Skeletal muscle satellite cell (primary cell): ENCODE measurements at regions not wholly inside any gene's neighbourhood (a gene's known extent, or its start where the extent isn't known, plus 50 kb on each side); places are given as distances from the start of the nearest gene placed in this dataset.

ENCODE experiments used
- H3K27me3 ChIP-seq: 2 replicates; pipeline ENCODE4 v1.7.0; 2013; ENCODE audit warnings: low read length; ENCODE audit not compliant: control insufficient read depth, insufficient read depth
- H3K36me3 ChIP-seq: 2 replicates; pipeline ENCODE4 v1.7.0; 2013; ENCODE audit warnings: mild to moderate bottlenecking, control low read depth, low read length; ENCODE audit not compliant: insufficient read depth
- H3K4me1 ChIP-seq: 2 replicates; pipeline ENCODE4 v1.7.0; 2013; ENCODE audit warnings: low read length; ENCODE audit not compliant: control insufficient read depth, insufficient read depth
- H3K4me2 ChIP-seq: 2 replicates; pipeline ENCODE4 v1.7.0; 2013; ENCODE audit warnings: mild to moderate bottlenecking, low read length
- H3K4me3 ChIP-seq: 2 replicates; pipeline ENCODE4 v1.7.0; 2013; ENCODE audit warnings: low read length
- H3K9ac ChIP-seq: 2 replicates; pipeline ENCODE4 v1.7.0; 2013; ENCODE audit warnings: mild to moderate bottlenecking, low read depth, low read length, moderate library complexity
- H3K9me3 ChIP-seq: replicated peaks from 2 replicates; pipeline ENCODE4 v1.7.0; 2013; ENCODE audit warnings: mild to moderate bottlenecking, control low read depth, low read length

DNA sequence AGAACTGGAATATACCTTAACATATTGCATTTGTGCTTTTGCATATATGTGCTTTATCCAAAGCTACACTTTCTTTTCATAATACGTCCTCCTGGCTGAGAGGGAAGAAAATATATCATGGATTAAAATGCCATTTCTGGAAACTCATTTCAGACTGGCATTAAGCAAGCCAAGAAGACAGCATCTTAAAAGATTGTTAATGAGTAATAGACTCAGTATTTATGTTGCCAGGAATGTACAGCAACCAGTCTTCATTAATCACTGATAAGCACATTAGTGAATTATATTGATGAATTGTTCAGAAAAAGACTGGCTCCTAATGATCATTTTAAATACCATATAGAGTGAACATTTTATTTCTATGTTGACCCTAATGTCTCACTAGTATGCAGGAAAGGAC is 134.9 kb upstream of the IFNG-AS1 start:
- Histone ChIP-seq H3K9me3 (no peaks in the 10 kb centered on the region), H3K4me3 (no peak overlapping the region), H3K27me3 (no peaks in the 10 kb centered on the region), H3K4me2 (no peak overlapping the region), H3K36me3 (no peaks in the 10 kb centered on the region), H3K9ac (no peak overlapping the region), H3K4me1 (no peaks in the 10 kb centered on the region)

DNA sequence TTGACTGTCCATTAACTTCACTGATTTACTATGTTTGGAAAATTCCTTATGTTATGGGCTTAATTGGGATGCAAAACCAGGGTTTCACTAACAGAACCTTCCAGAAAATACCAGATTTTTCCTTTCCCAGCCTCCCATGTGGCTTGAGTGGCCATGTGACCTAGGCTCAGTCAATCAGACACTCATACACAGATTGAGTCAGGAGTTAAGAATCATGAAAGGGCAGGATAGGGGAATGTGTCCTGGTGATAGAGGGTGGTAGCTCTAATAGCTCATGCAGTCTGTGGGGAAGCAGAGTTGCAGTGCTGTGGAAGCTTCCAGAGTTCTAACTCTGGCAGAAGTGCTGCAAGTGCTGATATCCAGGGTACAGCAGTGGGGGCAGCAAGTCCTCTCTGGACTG is 134.1 kb upstream of the IFNG-AS1 start:
- no peak overlapping the region for H3K9ac ChIP-seq
- no peak overlapping the region for H3K4me2 ChIP-seq
- H3K36me3 ChIP-seq, result no peaks in the 10 kb centered on the region
- H3K27me3 ChIP-seq, result no peaks in the 10 kb centered on the region
- H3K9me3 ChIP-seq, result no peaks in the 10 kb centered on the region
- H3K4me1 ChIP-seq, result no peaks in the 10 kb centered on the region
- H3K4me3 ChIP-seq, result no peak overlapping the region

DNA sequence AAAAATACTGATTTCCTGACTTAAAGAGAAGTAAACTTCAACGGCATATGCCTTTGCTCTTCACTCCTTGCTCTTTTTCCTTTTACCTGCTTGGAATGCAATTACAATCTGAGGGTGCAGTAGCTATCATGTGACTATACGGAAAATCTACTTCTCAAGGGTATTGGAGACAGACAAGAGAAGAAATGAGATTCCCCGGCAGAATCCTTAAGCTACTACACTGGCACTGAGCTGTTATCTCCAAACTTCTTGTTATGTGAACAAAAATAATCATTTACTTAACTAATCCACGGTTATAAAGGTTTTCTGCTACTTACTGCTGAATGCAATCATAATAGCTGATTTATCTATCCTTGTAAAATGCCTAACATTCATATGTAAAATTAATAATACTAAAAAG is 118.0 kb upstream of the IFNG-AS1 start:
- H3K36me3 ChIP-seq, result no peaks in the 10 kb centered on the region
- no peaks in the 10 kb centered on the region for H3K4me1 ChIP-seq
- no peak overlapping the region for H3K9ac ChIP-seq
- H3K27me3 ChIP-seq, result no peaks in the 10 kb centered on the region
- no peak overlapping the region for H3K4me2 ChIP-seq
- no peaks in the 10 kb centered on the region for H3K9me3 ChIP-seq
- H3K4me3 ChIP-seq, result no peak overlapping the region

DNA sequence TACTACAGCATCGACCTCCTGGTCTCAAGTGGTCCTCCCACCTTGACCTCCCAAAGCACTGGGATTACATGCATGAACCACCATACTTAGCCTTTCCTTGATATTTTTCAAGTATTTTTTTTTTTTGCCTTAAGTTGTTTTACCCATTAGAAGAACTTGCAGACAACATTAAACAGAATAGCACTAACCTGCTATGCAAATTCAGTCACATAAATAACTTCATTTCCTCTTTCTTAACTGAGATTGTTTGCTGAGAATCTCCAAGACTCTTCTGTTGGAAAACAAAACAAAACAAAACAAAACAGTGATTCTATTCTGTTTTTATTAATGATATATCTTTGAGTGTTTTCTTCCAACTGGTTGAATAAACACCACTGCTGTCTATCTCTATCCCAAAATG is 115.9 kb upstream of the IFNG-AS1 start:
- H3K9me3 ChIP-seq, result no peaks in the 10 kb centered on the region
- no peaks in the 10 kb centered on the region for H3K27me3 ChIP-seq
- no peak overlapping the region for H3K4me3 ChIP-seq
- no peak overlapping the region for H3K9ac ChIP-seq
- H3K4me1 ChIP-seq, result no peaks in the 10 kb centered on the region
- H3K4me2 ChIP-seq, result no peak overlapping the region
- no peaks in the 10 kb centered on the region for H3K36me3 ChIP-seq

DNA sequence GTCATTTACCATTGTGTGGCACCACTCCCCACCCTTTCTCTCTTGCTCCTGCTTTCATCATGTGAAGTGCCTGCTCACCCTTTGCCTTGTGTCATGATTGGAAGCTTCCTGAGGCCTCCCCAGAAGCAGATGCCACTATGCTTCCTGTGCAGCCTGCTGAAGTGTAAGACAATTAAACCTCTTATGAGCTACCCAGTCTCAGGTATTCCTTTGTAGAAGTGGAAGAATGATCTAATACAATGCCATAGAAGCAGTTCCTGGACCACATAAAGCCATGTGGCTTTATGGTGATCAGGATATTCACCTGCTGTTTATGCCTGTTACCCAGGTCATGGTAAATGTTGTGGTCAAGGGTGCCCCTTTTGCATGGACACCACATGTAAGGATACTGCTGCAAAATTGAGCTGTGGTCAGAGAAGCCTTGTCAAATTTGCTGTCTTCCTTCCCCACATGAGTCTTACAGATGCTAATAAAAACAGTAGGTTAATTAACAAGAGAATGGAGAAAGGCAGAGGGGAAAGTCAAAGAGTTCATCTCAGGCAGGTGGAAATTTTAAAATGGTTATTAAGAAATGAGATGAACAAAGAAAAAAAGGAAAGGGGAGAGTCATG is 112.8 kb upstream of the IFNG-AS1 start:
- no peaks in the 10 kb centered on the region for H3K27me3 ChIP-seq
- no peaks in the 10 kb centered on the region for H3K9me3 ChIP-seq
- no peaks in the 10 kb centered on the region for H3K4me1 ChIP-seq
- no peaks in the 10 kb centered on the region for H3K36me3 ChIP-seq
- no peak overlapping the region for H3K4me3 ChIP-seq
- no peak overlapping the region for H3K9ac ChIP-seq
- H3K4me2 ChIP-seq, result no peak overlapping the region

DNA sequence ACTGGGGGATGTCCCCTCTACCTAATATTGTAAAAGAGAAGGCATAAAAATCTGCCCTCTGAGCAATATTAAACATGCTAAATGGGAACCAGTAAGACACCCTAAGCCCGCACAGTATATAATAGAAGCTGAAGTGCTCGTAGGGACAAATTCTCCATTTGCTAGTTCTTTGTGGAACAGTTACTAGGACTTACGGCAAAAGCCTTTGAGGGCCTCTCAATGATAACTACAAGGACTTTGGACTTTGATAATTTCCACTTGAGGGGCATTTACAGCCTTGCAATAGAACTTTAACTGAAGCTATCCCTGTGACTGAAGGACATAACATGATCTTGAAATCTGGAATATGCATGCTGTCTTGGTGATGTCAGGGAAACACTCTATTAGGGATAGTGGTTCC is 111.5 kb upstream of the IFNG-AS1 start:
- Histone ChIP-seq H3K4me1 (no peaks in the 10 kb centered on the region), H3K4me2 (no peak overlapping the region), H3K4me3 (no peak overlapping the region), H3K9me3 (no peaks in the 10 kb centered on the region), H3K27me3 (no peaks in the 10 kb centered on the region), H3K36me3 (no peaks in the 10 kb centered on the region), H3K9ac (no peak overlapping the region)

DNA sequence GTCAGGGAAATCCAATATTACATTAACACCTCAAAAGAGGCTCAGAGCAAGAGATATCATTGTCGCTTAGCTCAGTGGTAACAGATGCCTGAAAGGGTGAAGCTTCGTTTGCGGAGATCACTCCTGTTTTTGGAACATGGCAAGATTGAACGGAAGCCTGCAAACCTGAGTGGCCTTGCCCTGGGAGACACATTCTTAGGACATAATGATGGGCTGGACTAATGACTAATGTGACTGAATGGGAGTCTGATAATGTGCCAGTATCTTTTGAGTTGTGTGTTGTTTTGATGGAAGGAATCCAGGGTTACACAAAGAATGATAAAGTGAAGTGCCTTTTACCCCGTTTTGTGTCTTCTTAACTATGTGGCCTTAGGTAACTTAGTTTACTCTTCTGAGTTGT is 109.3 kb upstream of the IFNG-AS1 start:
- Histone ChIP-seq H3K4me3 (no peak overlapping the region), H3K27me3 (no peaks in the 10 kb centered on the region), H3K9me3 (no peaks in the 10 kb centered on the region), H3K4me1 (no peaks in the 10 kb centered on the region), H3K9ac (no peak overlapping the region), H3K36me3 (no peaks in the 10 kb centered on the region), H3K4me2 (no peak overlapping the region)

DNA sequence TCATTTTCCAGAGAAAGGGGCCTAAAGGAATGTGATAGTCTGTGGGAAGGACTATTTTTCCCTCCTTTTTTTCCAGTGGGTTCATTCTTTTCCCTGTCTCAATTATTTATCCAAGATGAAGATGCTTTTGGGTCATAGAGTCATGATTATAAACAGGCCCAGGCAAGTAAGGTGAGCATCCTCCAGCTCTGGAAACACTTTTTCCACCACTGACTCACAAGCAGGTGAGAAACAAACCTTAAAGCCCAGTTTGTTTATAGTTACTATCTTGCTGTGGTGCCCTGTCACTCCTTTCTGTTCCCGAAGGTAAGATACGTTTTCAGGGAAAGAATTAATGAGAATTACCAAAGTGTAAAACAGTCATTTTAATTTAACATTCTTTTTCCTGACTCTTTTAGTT is 107.7 kb upstream of the IFNG-AS1 start:
- Histone ChIP-seq H3K9me3 (no peaks in the 10 kb centered on the region), H3K4me1 (peaks cover 5% of the 10 kb centered on the region), H3K4me3 (no peak overlapping the region), H3K9ac (no peak overlapping the region), H3K36me3 (no peaks in the 10 kb centered on the region), H3K4me2 (no peak overlapping the region), H3K27me3 (no peaks in the 10 kb centered on the region)

DNA sequence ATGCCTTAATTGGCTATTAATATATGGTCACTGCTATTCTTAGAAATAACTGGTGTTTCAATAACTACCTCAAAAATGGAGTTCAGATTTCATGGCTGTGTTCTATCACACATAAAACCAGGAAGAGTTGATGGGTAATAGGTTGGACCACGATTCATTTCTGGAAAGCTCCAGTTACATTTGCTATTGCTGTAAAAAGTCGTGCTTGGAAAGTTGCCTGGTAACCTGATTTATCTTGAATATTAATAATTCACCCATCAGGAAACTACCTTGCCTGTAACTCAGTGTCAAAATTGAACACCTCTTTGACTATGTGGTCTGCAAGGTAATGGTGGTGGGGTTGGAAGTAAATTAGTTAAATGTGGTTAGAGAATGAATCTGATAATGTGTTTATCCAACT is 104.7 kb upstream of the IFNG-AS1 start:
- Histone ChIP-seq H3K27me3 (no peaks in the 10 kb centered on the region), H3K4me3 (no peak overlapping the region), H3K9me3 (no peaks in the 10 kb centered on the region), H3K4me1 (peaks cover 5% of the 10 kb centered on the region), H3K9ac (no peak overlapping the region), H3K36me3 (no peaks in the 10 kb centered on the region), H3K4me2 (no peak overlapping the region)

DNA sequence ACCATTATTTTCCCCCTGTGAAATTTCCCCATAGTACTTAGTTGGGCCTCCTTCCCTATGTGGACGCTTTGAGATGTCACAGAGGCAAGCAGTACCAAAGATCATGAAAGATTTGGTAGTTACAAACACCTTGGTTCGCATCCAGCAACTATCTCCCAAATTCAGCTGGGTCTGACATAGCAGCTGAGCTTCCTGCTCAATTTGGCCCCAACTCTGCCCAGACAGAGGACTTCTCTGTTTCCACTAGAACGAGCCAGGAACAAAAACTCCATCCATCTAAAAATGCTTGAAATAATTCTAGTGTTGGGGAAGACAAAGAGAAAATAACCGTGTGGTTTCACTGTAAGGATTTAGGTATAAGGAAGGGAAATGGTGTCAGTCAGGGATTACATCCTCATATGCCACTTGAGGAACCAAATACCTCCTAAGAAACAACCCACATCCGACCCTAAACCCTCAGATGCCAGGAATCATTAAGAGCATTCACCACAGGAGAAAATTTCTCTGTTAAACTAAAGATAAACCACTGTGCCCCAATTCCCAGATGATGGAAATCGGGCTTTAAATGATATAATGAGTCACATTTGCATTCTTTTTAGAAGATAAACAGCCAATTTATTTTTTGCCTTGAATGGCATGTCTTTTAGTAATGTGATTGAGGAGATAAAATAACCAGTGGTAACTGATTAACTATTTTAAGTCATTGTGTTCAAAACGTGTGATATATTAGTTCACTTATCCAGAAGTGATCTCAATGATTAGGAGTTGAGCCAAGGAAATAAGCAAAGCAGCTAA is 103.7 kb upstream of the IFNG-AS1 start:
- Histone ChIP-seq H3K9me3 (no peaks in the 10 kb centered on the region), H3K27me3 (no peaks in the 10 kb centered on the region), H3K4me2 (no peak overlapping the region), H3K4me3 (no peak overlapping the region), H3K36me3 (no peaks in the 10 kb centered on the region), H3K4me1 (peaks cover 5% of the 10 kb centered on the region), H3K9ac (no peak overlapping the region)

DNA sequence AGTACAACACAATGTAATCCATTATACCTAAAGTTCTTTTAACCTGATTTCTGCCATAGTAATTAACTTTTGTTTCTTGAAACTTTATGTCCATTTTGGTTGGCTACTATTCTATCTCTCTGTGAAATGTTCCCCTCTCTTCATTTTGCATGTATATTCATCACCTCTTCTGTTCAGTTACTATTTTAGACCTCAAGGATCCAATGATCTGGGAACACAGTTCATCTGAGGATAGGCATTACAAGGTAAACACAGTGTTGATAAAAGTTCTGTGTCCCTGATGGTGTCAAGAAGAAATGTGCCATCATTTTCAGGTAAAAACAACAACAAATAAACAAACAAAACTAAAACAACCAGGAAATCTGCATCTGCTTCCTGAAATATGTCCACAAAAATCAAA is 102.2 kb upstream of the IFNG-AS1 start:
- no peaks in the 10 kb centered on the region for H3K27me3 ChIP-seq
- H3K4me1 ChIP-seq, result peaks cover 5% of the 10 kb centered on the region
- H3K4me2 ChIP-seq, result no peak overlapping the region
- no peak overlapping the region for H3K4me3 ChIP-seq
- H3K9me3 ChIP-seq, result no peaks in the 10 kb centered on the region
- no peaks in the 10 kb centered on the region for H3K36me3 ChIP-seq
- H3K9ac ChIP-seq, result no peak overlapping the region

DNA sequence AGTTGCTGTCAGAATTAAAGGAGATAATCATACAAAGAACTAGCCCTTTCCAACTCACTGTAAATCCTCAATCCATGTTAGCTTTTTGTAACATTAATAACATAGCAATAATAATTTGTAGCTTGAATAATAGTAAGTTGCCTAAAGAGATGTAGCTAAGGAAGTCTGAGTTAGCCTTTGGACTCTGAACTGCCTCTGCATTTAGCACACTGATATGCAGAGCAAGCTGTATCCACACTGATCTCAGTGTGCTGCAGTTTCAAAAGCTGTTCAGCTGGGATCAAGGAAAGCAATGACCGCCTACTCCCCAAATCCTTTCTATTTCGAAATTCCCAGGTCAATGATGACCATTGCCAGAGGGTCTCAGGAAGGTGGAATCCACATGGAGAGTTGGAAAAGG is 99.3 kb upstream of the IFNG-AS1 start:
- Histone ChIP-seq H3K4me1 (peaks cover 9% of the 10 kb centered on the region), H3K4me2 (no peak overlapping the region), H3K9ac (no peak overlapping the region), H3K27me3 (no peaks in the 10 kb centered on the region), H3K36me3 (no peaks in the 10 kb centered on the region), H3K4me3 (no peak overlapping the region), H3K9me3 (no peaks in the 10 kb centered on the region)
